Transverse colon (tissue), 4 donors: ENCODE measurements at regions not wholly inside any gene's neighbourhood (a gene's known extent, or its start where the extent isn't known, plus 50 kb on each side); places are given as distances from the start of the nearest gene placed in this dataset.

Experiments
- DNase-seq: peaks from one replicate; pipeline ENCODE4 v3.0.0-alpha.2; 2019
- H3K27ac ChIP-seq, 4 donors: fragments of 200-600 bp; sonication (generic); 2 replicates each; pipeline ENCODE4 v1.5.1; 2016 to 2018; ENCODE audit warnings: inconsistent platforms in 4 of 4
- H3K27me3 ChIP-seq: fragments of 200-600 bp; sonication (generic); 2 replicates; pipeline ENCODE4 v1.5.1; 2017; ENCODE audit warnings: inconsistent platforms
- H3K36me3 ChIP-seq, 4 donors: fragments of 200-600 bp; sonication (generic); 2 replicates each; pipeline ENCODE4 v1.5.1; 2017 to 2019; ENCODE audit warnings: inconsistent platforms in 4 of 4
- H3K4me1 ChIP-seq, 4 donors: fragments of 200-600 bp; sonication (generic); 2 replicates each; pipeline ENCODE4 v1.5.1; 2017 to 2020; ENCODE audit warnings: inconsistent platforms in 4 of 4
- H3K4me3 ChIP-seq, 4 donors: fragments of 200-600 bp; sonication (generic); 1 replicate in 1 of 4; 2 replicates in 3 of 4; pipeline versions ENCODE4 v1.5.1 to v1.6.1; 2017 to 2019; ENCODE audit warnings: inconsistent platforms in 4 of 4
- H3K9me3 ChIP-seq, 2 donors: fragments of 200-600 bp; sonication (generic); 2 replicates each; pipeline ENCODE4 v1.5.1; 2017 to 2019; ENCODE audit warnings: inconsistent platforms in 2 of 2
- CTCF ChIP-seq, 5 experiments: fragments of 200-600 bp in 3 of 5; fragments of 450-650 bp in 2 of 5; sonication (generic) in 3 of 5; IDR thresholded peaks; 1 replicate in 2 of 5; 2 replicates in 3 of 5; pipeline ENCODE4 v1.5.1; 2016 to 2017; ENCODE audit warnings: antibody characterized with exemption in 5 of 5, inconsistent platforms in 3 of 5, mild to moderate bottlenecking in 2 of 5, moderate library complexity in 1 of 5
- EP300 ChIP-seq: sonication (generic); formaldehyde crosslinking; IDR thresholded peaks from one replicate; pipeline ENCODE4 v1.6.1; 2017; ENCODE audit warnings: antibody characterized with exemption, low read depth
- POLR2A ChIP-seq: fragments of 450-650 bp; IDR thresholded peaks from one replicate; pipeline ENCODE4 v1.6.1; 2016; ENCODE audit warnings: antibody characterized with exemption, mild to moderate bottlenecking, moderate library complexity
- POLR2AphosphoS5 ChIP-seq, 3 donors: sonication (generic); formaldehyde crosslinking; IDR thresholded peaks; one replicate each; pipeline ENCODE4 v1.6.1; 2016; ENCODE audit warnings: antibody characterized with exemption in 3 of 3
- WGBS, 2 donors: methylation state at CpG; one replicate each; pipeline ENCODE4 v1.1.5; 2018; ENCODE audit warnings: low coverage in 1 of 2; 5-methylcytosine and 5-hydroxymethylcytosine counted together
- in situ Hi-C, 4 donors: fragments of 200-750 bp; cut with MboI; loops; one replicate each; pipeline versions ENCODE4 v1.15.0 to v1.15.1; 2017; ENCODE audit warnings: low sequenced_read_pairs in 3 of 4, low pct_ligation_motif_present in 1 of 4, low pct_unique_long_range_greater_than_20kb in 1 of 4
- intact Hi-C: fragments of 100-400 bp; cut with DNase I; formaldehyde crosslinking; loops from one replicate; pipeline ENCODE4 v1.15.1; 2023; ENCODE audit warnings: low total_unique reads

DNA sequence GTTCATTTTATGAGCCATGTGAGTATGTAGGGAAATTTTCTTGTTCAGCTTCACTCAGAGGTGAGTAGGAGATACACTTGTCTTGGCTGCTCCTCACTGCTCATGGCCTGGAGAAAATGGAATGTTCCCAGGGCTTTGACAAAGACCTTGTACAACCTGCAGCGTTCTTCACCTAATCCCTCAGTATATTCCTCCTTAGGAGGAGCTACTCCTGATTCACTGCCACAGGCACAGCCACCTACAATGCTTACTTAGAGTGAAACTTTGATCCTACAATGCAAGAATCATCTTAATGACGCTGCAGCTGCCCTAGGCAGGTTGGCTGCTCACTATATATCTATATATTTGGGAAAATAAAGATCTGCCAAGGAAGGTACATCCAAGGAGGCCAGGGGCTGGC is 364.2 kb downstream of the KLF5 start:
- intact Hi-C loops (no loop called here), in situ Hi-C loops (no loop called here)
- 43 to 73% methylated on average over 1 to 2 of the region's 2 CpGs for WGBS, 2 donors
- no peaks in the 10 kb centered on the region for H3K36me3 ChIP-seq
- no peak overlapping the region for H3K4me3 ChIP-seq
- no peaks in the 10 kb centered on the region for H3K27me3 ChIP-seq
- H3K9me3 ChIP-seq, result no peaks in the 10 kb centered on the region
- DNase-seq, result peak; percentile 16
- H3K4me1 ChIP-seq, result peaks cover 3 to 10% (median 5%) of the 10 kb centered on the region in 4 donors
- no peak for TF ChIP-seq EP300
- TF ChIP-seq POLR2A, result no peak
- peak in 1 of 3 donors; percentile 22 for TF ChIP-seq POLR2AphosphoS5 (IDR thresholded peaks at IDR 0.05)
- no peak overlapping the region for H3K27ac ChIP-seq

DNA sequence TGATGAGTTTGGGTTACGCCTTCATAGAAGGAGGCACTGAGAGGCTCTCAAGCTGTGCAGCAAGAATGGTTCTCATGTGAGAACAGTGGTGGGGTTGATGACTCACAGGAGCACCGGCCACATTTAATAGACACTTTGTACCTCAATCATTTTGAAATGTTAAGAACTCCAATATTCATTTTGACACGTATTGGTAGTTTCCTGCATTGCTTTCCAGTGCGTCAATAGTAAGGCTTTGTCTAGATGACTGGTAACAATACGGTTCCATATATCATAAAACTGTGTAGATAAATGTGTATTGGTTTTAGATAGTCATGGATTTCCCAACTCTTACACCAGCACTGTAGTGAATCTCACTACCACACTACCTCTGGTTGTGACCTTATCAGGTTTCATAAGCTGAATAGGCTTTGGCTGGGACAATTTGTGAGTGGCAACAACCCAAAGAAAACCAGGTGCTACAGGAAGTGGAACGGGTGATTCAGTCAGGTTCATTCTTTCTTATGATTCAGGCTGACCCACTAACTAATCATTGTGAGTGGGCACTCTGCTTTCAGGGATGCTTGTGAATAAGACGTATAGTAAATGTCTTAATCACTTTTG is 362.6 kb downstream of the KLF5 start:
- Histone ChIP-seq H3K4me1 (peaks cover 0 to 10% (median 5%) of the 10 kb centered on the region in 4 donors), H3K27ac (peak overlapping the region in 3 of 4 donors; percentile 13 to 48 (median 19)), H3K36me3 (no peaks in the 10 kb centered on the region), H3K4me3 (no peak overlapping the region), H3K9me3 (no peaks in the 10 kb centered on the region), H3K27me3 (no peaks in the 10 kb centered on the region)
- WGBS, 2 donors, result 52 to 62% methylated on average over 5 to 7 of the region's 7 CpGs
- TF ChIP-seq POLR2A, result no peak
- TF ChIP-seq POLR2AphosphoS5 (IDR thresholded peaks at IDR 0.05), result peak in 1 of 3 donors; percentile 54
- TF ChIP-seq EP300, result no peak
- no peak for TF ChIP-seq CTCF (IDR thresholded peaks at IDR 0.05)
- peak; percentile 68 for DNase-seq
- intact Hi-C loops (no loop called here), in situ Hi-C loops (no loop called here)

DNA sequence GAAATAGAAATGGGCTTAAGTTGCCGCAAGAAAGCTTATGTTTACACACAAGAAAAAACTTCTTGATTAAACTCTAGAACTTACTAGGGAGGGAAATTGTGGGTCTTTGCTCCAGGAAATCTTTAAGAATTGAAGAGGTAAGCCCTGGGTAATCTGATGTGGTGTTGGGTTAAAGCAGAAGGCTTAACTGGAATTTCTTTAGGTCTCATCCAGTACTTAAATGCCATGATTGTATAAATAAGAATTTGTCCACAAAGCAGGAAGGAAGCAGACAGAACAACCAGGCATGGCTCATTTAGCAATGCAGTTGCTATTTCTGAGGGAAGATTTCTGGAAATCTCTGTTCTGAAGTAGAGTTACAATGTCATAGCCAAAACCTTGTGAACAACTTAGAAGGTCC is 360.4 kb downstream of the KLF5 start:
- no peaks in the 10 kb centered on the region for H3K9me3 ChIP-seq
- no peaks in the 10 kb centered on the region for H3K36me3 ChIP-seq
- DNase-seq, result no peak
- TF ChIP-seq CTCF (IDR thresholded peaks at IDR 0.05) (no peak), POLR2A (no peak), POLR2AphosphoS5 (IDR thresholded peaks at IDR 0.05) (no peak)
- H3K27me3 ChIP-seq, result no peaks in the 10 kb centered on the region
- 71 to 85% methylated on average over 1 of the region's 1 CpG for WGBS, 2 donors
- intact Hi-C loops, result no loop called here
- in situ Hi-C loops, result no loop called here
- H3K27ac ChIP-seq, result no peak overlapping the region
- no peak overlapping the region for H3K4me3 ChIP-seq
- H3K4me1 ChIP-seq, result peaks cover 0 to 14% (median 7%) of the 10 kb centered on the region in 4 donors

GRCh38 chr13:73417012-73417615 is 358.3 kb downstream of the KLF5 start:
- H3K27ac ChIP-seq, result no peak overlapping the region
- no peak overlapping the region for H3K4me3 ChIP-seq
- H3K9me3 ChIP-seq, result no peaks in the 10 kb centered on the region
- no peak for DNase-seq
- intact Hi-C loops (no loop called here), in situ Hi-C loops (no loop called here)
- 89 to 92% methylated on average over 7 to 13 of the region's 13 CpGs for WGBS, 2 donors
- TF ChIP-seq CTCF (IDR thresholded peaks at IDR 0.05), result peak in 1 of 5 experiments; percentile 16
- no peak for TF ChIP-seq EP300
- H3K27me3 ChIP-seq, result no peaks in the 10 kb centered on the region
- no peaks in the 10 kb centered on the region for H3K36me3 ChIP-seq
- H3K4me1 ChIP-seq, result peaks cover 0 to 8% (median 3%) of the 10 kb centered on the region in 4 donors
